IgD-negative memory B cell (primary cell): ENCODE measurements at regions not wholly inside any gene's neighbourhood (a gene's known extent, or its start where the extent isn't known, plus 50 kb on each side); places are given as distances from the start of the nearest gene placed in this dataset.

ENCODE experiments used
- H3K27ac Mint-ChIP-seq, 3 donors: one replicate each; pipeline ENCODE4 v1.8.0; 2020 to 2022; ENCODE audit warnings: mild to moderate bottlenecking in 3 of 3, mixed read lengths in 3 of 3, moderate library complexity in 1 of 3
- H3K27me3 Mint-ChIP-seq: one replicate; pipeline ENCODE4 v1.8.0; 2021; ENCODE audit warnings: mixed read lengths
- H3K36me3 Mint-ChIP-seq: one replicate; pipeline ENCODE4 v1.8.0; 2020; ENCODE audit warnings: mild to moderate bottlenecking, mixed read lengths
- H3K4me1 Mint-ChIP-seq, 3 donors: one replicate each; pipeline ENCODE4 v1.8.0; 2020 to 2022; ENCODE audit warnings: mixed read lengths in 3 of 3, mild to moderate bottlenecking in 1 of 3
- H3K4me3 Mint-ChIP-seq, 4 donors: one replicate each; pipeline ENCODE4 v1.8.0; 2020 to 2022; ENCODE audit warnings: mild to moderate bottlenecking in 4 of 4, mixed read lengths in 4 of 4, moderate library complexity in 3 of 4
- H3K9me3 Mint-ChIP-seq, 3 donors: one replicate each; pipeline ENCODE4 v1.8.0; 2020 to 2021; ENCODE audit warnings: mixed read lengths in 3 of 3, mild to moderate bottlenecking in 1 of 3

DNA sequence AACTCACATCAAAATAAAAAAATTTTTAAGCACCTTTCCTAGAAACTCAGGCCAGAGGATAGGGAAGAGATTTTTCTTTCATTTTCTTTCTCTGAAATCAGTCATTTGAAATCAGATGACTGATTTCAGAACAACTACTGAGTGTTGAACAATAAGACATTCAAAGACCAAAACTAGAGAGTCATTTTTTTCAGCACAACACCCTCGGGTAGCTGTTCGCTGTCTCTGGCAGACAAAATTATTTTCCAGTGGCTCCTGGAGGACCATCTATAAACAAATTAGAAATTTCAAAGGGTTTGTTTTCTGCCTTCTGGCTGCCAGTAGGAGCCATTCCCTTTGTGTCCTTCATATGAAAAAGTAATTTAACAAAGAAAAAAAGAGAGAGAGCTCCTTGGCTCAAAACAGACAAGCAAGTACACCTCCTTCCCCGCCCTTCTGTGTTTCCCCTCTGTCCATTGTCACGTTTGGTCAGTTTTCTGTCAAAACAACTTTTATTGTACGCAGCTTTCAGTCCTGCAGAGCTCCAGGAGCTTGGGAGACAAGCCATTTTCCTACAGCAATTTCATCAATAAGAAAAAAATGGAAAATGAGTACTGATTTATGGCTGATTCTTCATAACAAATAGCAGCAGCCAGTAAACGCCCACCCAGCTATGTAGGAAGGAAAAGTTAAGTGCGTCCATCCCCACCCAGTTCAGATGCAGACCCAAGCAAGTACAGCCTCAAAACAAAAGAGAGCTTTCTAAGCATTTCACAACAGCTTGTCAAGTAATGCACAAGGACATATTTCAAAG lies 405.2 kb downstream of the ZNF608 start:
- Mint-ChIP-seq H3K9me3 (peaks cover 0 to 5% (median 0%) of the 10 kb centered on the region in 3 donors), H3K27me3 (peaks cover 2% of the 10 kb centered on the region), H3K4me3 (no peak overlapping the region), H3K27ac (no peak overlapping the region), H3K4me1 (peaks cover 0 to 2% (median 0%) of the 10 kb centered on the region in 3 donors), H3K36me3 (no peaks in the 10 kb centered on the region)

DNA sequence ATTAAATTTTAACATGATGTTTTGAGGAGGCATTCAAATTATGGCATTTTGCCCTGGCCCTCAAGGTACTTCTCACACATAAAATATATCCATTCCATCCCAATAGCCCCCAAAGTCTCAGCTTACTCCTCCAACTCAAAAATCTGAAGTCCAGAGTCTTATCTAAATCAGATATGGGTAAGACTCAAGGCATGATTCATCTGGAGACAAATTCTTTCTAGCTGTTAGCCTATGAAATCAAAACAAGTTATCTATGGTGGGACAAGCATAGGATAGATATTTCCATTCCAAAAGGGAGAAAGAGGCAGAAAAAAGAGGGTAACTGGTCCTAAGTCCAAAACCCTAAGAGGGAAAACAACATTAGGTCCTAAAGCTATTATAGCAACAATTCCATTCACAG lies 408.4 kb downstream of the ZNF608 start:
- Mint-ChIP-seq H3K27me3 (peaks cover 3% of the 10 kb centered on the region), H3K4me3 (no peak overlapping the region), H3K9me3 (peaks cover 0 to 5% (median 0%) of the 10 kb centered on the region in 3 donors), H3K36me3 (no peaks in the 10 kb centered on the region), H3K4me1 (no peaks in the 10 kb centered on the region), H3K27ac (no peak overlapping the region)

GRCh38 chr5:124333298-124333979 lies 413.0 kb downstream of the ZNF608 start:
- peak overlapping the region in 1 of 3 donors; percentile 42 for H3K27ac Mint-ChIP-seq
- no peak overlapping the region for H3K4me3 Mint-ChIP-seq
- peaks cover 4 to 9% (median 6%) of the 10 kb centered on the region in 3 donors for H3K9me3 Mint-ChIP-seq
- H3K4me1 Mint-ChIP-seq, result no peaks in the 10 kb centered on the region
- H3K27me3 Mint-ChIP-seq, result peaks cover 3% of the 10 kb centered on the region
- H3K36me3 Mint-ChIP-seq, result peaks cover 4% of the 10 kb centered on the region

GRCh38 chr5:124332273-124332672 lies 414.2 kb downstream of the ZNF608 start:
- no peak overlapping the region for H3K4me3 Mint-ChIP-seq
- H3K27ac Mint-ChIP-seq, result no peak overlapping the region
- H3K36me3 Mint-ChIP-seq, result peaks cover 4% of the 10 kb centered on the region
- peaks cover 4 to 6% (median 6%) of the 10 kb centered on the region in 3 donors for H3K9me3 Mint-ChIP-seq
- peaks cover 1% of the 10 kb centered on the region for H3K27me3 Mint-ChIP-seq
- H3K4me1 Mint-ChIP-seq, result no peaks in the 10 kb centered on the region

GRCh38 chr5:124330595-124331220 lies 415.7 kb downstream of the ZNF608 start:
- no peak overlapping the region for H3K27ac Mint-ChIP-seq
- peaks cover 4 to 6% (median 4%) of the 10 kb centered on the region in 3 donors for H3K9me3 Mint-ChIP-seq
- H3K36me3 Mint-ChIP-seq, result peaks cover 4% of the 10 kb centered on the region
- no peaks in the 10 kb centered on the region for H3K4me1 Mint-ChIP-seq
- H3K4me3 Mint-ChIP-seq, result no peak overlapping the region
- H3K27me3 Mint-ChIP-seq, result no peaks in the 10 kb centered on the region

- Mint-ChIP-seq H3K4me1 (no peaks in the 10 kb centered on the region), H3K27ac (no peak overlapping the region), H3K27me3 (no peaks in the 10 kb centered on the region), H3K36me3 (peaks cover 4% of the 10 kb centered on the region), H3K4me3 (no peak overlapping the region), H3K9me3 (peaks cover 4 to 6% (median 4%) of the 10 kb centered on the region in 3 donors)
Measured at GRCh38 chr5:124328201-124328600, 418.2 kb downstream of the ZNF608 start.

- Mint-ChIP-seq H3K4me3 (no peak overlapping the region), H3K27ac (no peak overlapping the region), H3K4me1 (no peaks in the 10 kb centered on the region), H3K36me3 (no peaks in the 10 kb centered on the region), H3K27me3 (no peaks in the 10 kb centered on the region), H3K9me3 (peaks cover 0 to 2% (median 2%) of the 10 kb centered on the region in 3 donors)
Measured at GRCh38 chr5:124318661-124319060, 427.8 kb downstream of the ZNF608 start.

- Mint-ChIP-seq H3K4me3 (no peak overlapping the region), H3K4me1 (no peaks in the 10 kb centered on the region), H3K27me3 (no peaks in the 10 kb centered on the region), H3K36me3 (no peaks in the 10 kb centered on the region), H3K9me3 (peaks cover 0 to 2% (median 2%) of the 10 kb centered on the region in 3 donors), H3K27ac (no peak overlapping the region)
Measured at GRCh38 chr5:124317451-124317850, 429.0 kb downstream of the ZNF608 start.

- Mint-ChIP-seq H3K27me3 (no peaks in the 10 kb centered on the region), H3K36me3 (no peaks in the 10 kb centered on the region)
Measured at GRCh38 chr5:124315741-124316415, 430.6 kb downstream of the ZNF608 start.

GRCh38 chr5:124310453-124310852 lies 436.0 kb downstream of the ZNF608 start:
- Mint-ChIP-seq H3K36me3 (no peaks in the 10 kb centered on the region), H3K27me3 (no peaks in the 10 kb centered on the region), H3K4me1 (no peaks in the 10 kb centered on the region), H3K4me3 (no peak overlapping the region), H3K9me3 (peaks cover 0 to 2% (median 0%) of the 10 kb centered on the region in 3 donors), H3K27ac (no peak overlapping the region)

More at GRCh38 chr5:124315741-124316415, 430.6 kb downstream of the ZNF608 start:
- Mint-ChIP-seq H3K9me3 (peaks cover 0 to 2% (median 2%) of the 10 kb centered on the region in 3 donors), H3K4me3 (no peak overlapping the region), H3K4me1 (no peaks in the 10 kb centered on the region), H3K27ac (no peak overlapping the region)

- no peak overlapping the region for H3K4me3 Mint-ChIP-seq
- no peaks in the 10 kb centered on the region for H3K27me3 Mint-ChIP-seq
- no peak overlapping the region for H3K27ac Mint-ChIP-seq
- no peaks in the 10 kb centered on the region for H3K36me3 Mint-ChIP-seq
- H3K4me1 Mint-ChIP-seq, result no peaks in the 10 kb centered on the region
- peaks cover 0 to 1% (median 0%) of the 10 kb centered on the region in 3 donors for H3K9me3 Mint-ChIP-seq
Measured at GRCh38 chr5:124309241-124309980, 437.0 kb downstream of the ZNF608 start.

DNA sequence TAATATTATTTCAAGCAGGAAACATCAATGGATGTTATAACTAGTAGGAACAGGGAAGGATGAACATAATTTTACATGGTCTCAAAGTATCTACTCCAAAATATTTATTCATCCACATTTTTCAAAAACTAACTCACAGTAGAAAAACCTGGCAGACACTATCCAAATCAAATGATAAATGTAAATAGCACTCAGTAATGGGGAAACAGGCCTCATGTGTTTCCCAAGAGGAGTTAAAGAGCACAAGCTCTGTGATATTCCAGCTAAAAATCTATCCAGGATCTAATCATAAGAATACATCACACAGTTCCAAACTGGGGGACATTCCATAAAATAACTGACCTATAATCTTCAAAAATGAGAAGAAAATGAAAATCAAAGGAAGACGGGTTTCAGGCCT lies 443.1 kb downstream of the ZNF608 start:
- H3K4me1 Mint-ChIP-seq, result no peaks in the 10 kb centered on the region
- H3K4me3 Mint-ChIP-seq, result no peak overlapping the region
- no peaks in the 10 kb centered on the region for H3K27me3 Mint-ChIP-seq
- no peaks in the 10 kb centered on the region for H3K9me3 Mint-ChIP-seq
- H3K36me3 Mint-ChIP-seq, result no peaks in the 10 kb centered on the region
- H3K27ac Mint-ChIP-seq, result no peak overlapping the region

- Mint-ChIP-seq H3K4me3 (no peak overlapping the region), H3K9me3 (no peaks in the 10 kb centered on the region), H3K27me3 (no peaks in the 10 kb centered on the region), H3K36me3 (no peaks in the 10 kb centered on the region), H3K4me1 (no peaks in the 10 kb centered on the region), H3K27ac (no peak overlapping the region)
Measured at GRCh38 chr5:124302533-124302932, 443.9 kb downstream of the ZNF608 start.

GRCh38 chr5:124301850-124302249 lies 444.6 kb downstream of the ZNF608 start:
- no peaks in the 10 kb centered on the region for H3K4me1 Mint-ChIP-seq

More at GRCh38 chr5:124301850-124302249, 444.6 kb downstream of the ZNF608 start:
- H3K36me3 Mint-ChIP-seq, result no peaks in the 10 kb centered on the region
- H3K27ac Mint-ChIP-seq, result no peak overlapping the region
- no peaks in the 10 kb centered on the region for H3K27me3 Mint-ChIP-seq
- H3K9me3 Mint-ChIP-seq, result no peaks in the 10 kb centered on the region
- H3K4me3 Mint-ChIP-seq, result no peak overlapping the region
